ENCODE measurements at regions not wholly inside any gene's neighbourhood (a gene's known extent, or its start where the extent isn't known, plus 50 kb on each side); places are given as distances from the start of the nearest gene placed in this dataset.
A peak's percentile ranks its signal among the peaks of the same experiment; 100 is the strongest.

GRCh38 chr15:70348581-70349344, 251.0 kb upstream of the TLE3 start:
- 78 to 85% methylated on average over 17 of the region's 17 CpGs for WGBS, 2 donors
- no peaks in the 10 kb centered on the region for H3K9me3 ChIP-seq (ENCODE audit: control insufficient read depth, low read length)
- no peaks in the 10 kb centered on the region for H3K27me3 ChIP-seq (ENCODE audit: control insufficient read depth in 1 of 2, insufficient read depth in 2 of 2, low read length in 1 of 2)
- H3K36me3 ChIP-seq (ENCODE audit: control insufficient read depth in 1 of 2, insufficient read depth in 2 of 2, low read length in 1 of 2): no peaks in the 10 kb centered on the region
- peak; percentile 60 for ATAC-seq (ENCODE audit: low FRiP score)
- intact Hi-C loops (cut with DNase I): no loop called here
- DNase-seq: peak; percentile 62 to 78
- no peak overlapping the region for H3K27ac ChIP-seq (ENCODE audit: low read depth in 1 of 2, low read length in 2 of 2)
- no peaks in the 10 kb centered on the region for H3K4me1 ChIP-seq (ENCODE audit: control insufficient read depth in 1 of 2, insufficient read depth in 2 of 2, low read length in 2 of 2)
- H3K4me3 ChIP-seq (ENCODE audit: low read length in 2 of 2): no peak overlapping the region

DNA sequence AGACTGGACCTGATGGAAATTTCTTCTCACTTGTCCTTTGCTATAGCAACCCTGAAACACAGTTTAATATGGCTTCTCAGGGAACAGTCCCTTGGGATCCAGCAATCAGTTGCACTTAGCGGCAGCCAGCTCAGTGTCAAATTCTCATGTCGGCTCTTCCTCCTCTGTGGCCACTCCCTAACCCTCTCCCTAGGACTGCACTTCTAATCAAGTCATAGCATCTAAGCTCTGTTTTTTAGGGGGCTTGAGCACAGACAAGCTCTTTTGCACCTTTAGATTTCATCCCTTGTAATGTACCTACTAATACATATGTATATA, 250.5 kb upstream of the TLE3 start:
- H3K4me3 ChIP-seq (ENCODE audit: low read length in 2 of 2): no peak overlapping the region
- intact Hi-C loops (cut with DNase I): no loop called here
- no peaks in the 10 kb centered on the region for H3K36me3 ChIP-seq (ENCODE audit: control insufficient read depth in 1 of 2, insufficient read depth in 2 of 2, low read length in 1 of 2)
- H3K27ac ChIP-seq (ENCODE audit: low read depth in 1 of 2, low read length in 2 of 2): no peak overlapping the region
- WGBS, 2 donors: 29 to 38% methylated on average over 2 of the region's 2 CpGs
- ATAC-seq (ENCODE audit: low FRiP score) (no peak), DNase-seq (peak in 1 of 2 donors; percentile 25)
- no peaks in the 10 kb centered on the region for H3K9me3 ChIP-seq (ENCODE audit: control insufficient read depth, low read length)
- H3K27me3 ChIP-seq (ENCODE audit: control insufficient read depth in 1 of 2, insufficient read depth in 2 of 2, low read length in 1 of 2): no peaks in the 10 kb centered on the region
- H3K4me1 ChIP-seq (ENCODE audit: control insufficient read depth in 1 of 2, insufficient read depth in 2 of 2, low read length in 2 of 2): no peaks in the 10 kb centered on the region

GRCh38 chr15:70347321-70348225, 249.9 kb upstream of the TLE3 start:
- Histone ChIP-seq H3K36me3 (ENCODE audit: control insufficient read depth in 1 of 2, insufficient read depth in 2 of 2, low read length in 1 of 2) (no peaks in the 10 kb centered on the region), H3K27ac (ENCODE audit: low read depth in 1 of 2, low read length in 2 of 2) (no peak overlapping the region), H3K4me3 (ENCODE audit: low read length in 2 of 2) (no peak overlapping the region), H3K27me3 (ENCODE audit: control insufficient read depth in 1 of 2, insufficient read depth in 2 of 2, low read length in 1 of 2) (no peaks in the 10 kb centered on the region), H3K4me1 (ENCODE audit: control insufficient read depth in 1 of 2, insufficient read depth in 2 of 2, low read length in 2 of 2) (no peaks in the 10 kb centered on the region), H3K9me3 (ENCODE audit: control insufficient read depth, low read length) (no peaks in the 10 kb centered on the region)
- WGBS, 2 donors: 81 to 82% methylated on average over 7 of the region's 7 CpGs
- ATAC-seq (ENCODE audit: low FRiP score): no peak
- intact Hi-C loops (cut with DNase I): no loop called here
- DNase-seq: no peak

DNA sequence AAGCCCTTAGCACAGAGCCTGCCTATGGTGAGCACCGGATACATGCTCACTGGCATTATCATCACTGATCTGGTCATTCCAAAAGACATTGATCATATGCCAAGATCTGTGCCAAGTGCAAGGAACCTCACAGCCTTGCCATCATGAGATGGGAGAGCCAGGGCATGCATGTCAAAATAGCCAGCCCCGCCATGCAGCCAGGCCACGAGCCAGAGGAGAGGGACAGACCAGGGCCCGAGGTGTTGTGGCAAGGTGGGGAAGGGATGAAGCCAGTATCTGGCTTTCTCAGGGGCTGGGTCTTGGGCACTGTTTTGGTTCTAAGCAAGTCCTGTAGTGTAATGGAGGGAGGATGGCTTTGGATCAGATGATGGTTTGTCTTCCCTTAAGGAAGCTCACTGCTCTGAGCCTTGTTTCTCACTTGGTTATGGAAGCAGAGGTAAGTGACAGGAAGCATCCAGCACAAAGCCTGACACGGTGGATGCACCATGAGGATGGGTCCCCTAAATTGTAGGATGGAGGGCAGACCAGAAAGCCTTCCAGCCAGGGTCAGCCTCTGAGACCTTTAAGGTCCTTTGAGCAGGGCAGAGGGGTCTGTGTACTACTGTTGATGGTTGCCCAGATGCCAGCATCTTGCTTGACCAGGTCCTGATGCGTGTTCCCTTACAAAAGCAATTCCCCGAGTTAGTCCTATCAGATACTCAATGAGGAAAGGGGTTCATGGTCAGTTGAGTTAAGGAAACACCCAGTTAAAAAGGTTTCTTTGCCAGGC, 247.7 kb upstream of the TLE3 start:
- Histone ChIP-seq H3K4me1 (ENCODE audit: control insufficient read depth in 1 of 2, insufficient read depth in 2 of 2, low read length in 2 of 2) (no peaks in the 10 kb centered on the region), H3K27me3 (ENCODE audit: control insufficient read depth in 1 of 2, insufficient read depth in 2 of 2, low read length in 1 of 2) (no peaks in the 10 kb centered on the region), H3K9me3 (ENCODE audit: control insufficient read depth, low read length) (no peaks in the 10 kb centered on the region), H3K4me3 (ENCODE audit: low read length in 2 of 2) (no peak overlapping the region), H3K27ac (ENCODE audit: low read depth in 1 of 2, low read length in 2 of 2) (no peak overlapping the region), H3K36me3 (ENCODE audit: control insufficient read depth in 1 of 2, insufficient read depth in 2 of 2, low read length in 1 of 2) (no peaks in the 10 kb centered on the region)
- 92 to 95% methylated on average over 7 of the region's 7 CpGs for WGBS, 2 donors
- ATAC-seq (ENCODE audit: low FRiP score): no peak
- intact Hi-C loops (cut with DNase I): no loop called here
- no peak for DNase-seq

- intact Hi-C loops (cut with DNase I): no loop called here
- H3K4me1 ChIP-seq (ENCODE audit: control insufficient read depth in 1 of 2, insufficient read depth in 2 of 2, low read length in 2 of 2): no peaks in the 10 kb centered on the region
- DNase-seq: peak in 1 of 2 donors; percentile 28
- H3K36me3 ChIP-seq (ENCODE audit: control insufficient read depth in 1 of 2, insufficient read depth in 2 of 2, low read length in 1 of 2): no peaks in the 10 kb centered on the region
- no peak overlapping the region for H3K27ac ChIP-seq (ENCODE audit: low read depth in 1 of 2, low read length in 2 of 2)
- no peaks in the 10 kb centered on the region for H3K9me3 ChIP-seq (ENCODE audit: control insufficient read depth, low read length)
- H3K4me3 ChIP-seq (ENCODE audit: low read length in 2 of 2): no peak overlapping the region
- no peaks in the 10 kb centered on the region for H3K27me3 ChIP-seq (ENCODE audit: control insufficient read depth in 1 of 2, insufficient read depth in 2 of 2, low read length in 1 of 2)
- WGBS, 2 donors: 96 to 98% methylated on average over 3 of the region's 3 CpGs
- ATAC-seq (ENCODE audit: low FRiP score): no peak
These were observed 246.9 kb upstream of the TLE3 start for GRCh38 chr15:70344666-70345065.

DNA sequence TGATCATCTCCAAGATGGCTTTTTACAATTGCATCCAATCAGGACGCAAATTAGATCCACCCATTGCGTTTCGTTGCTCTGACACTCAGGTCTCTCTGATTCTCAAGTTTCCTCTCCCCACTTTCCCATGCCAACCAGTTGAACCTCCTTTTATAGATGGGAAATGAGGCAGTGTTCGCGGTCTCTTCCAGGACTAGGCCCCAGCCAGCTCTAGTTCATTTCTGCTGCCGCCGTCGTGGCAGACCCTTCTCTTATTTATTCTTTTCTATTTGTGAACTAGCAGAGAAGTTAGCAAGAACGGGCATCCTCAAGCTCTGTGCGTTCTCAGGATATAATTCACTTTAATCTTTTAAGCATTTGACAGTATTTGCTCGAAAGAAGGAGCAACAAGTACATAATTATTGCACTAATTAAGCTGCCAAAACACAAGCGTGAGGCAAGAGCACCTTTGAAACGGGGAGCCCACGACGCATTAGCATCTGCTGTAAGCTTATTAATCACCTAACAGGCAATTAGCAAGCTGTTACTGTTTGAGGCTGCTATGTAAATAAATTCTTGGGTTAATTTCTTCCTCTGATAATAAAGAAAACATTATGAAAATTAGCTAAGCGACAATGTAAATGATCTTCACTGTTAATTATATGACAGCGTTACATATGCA, 246.4 kb upstream of the TLE3 start:
- H3K9me3 ChIP-seq (ENCODE audit: control insufficient read depth, low read length): no peaks in the 10 kb centered on the region
- no peaks in the 10 kb centered on the region for H3K27me3 ChIP-seq (ENCODE audit: control insufficient read depth in 1 of 2, insufficient read depth in 2 of 2, low read length in 1 of 2)
- H3K4me3 ChIP-seq (ENCODE audit: low read length in 2 of 2): no peak overlapping the region
- ATAC-seq (ENCODE audit: low FRiP score): no peak
- H3K27ac ChIP-seq (ENCODE audit: low read depth in 1 of 2, low read length in 2 of 2): no peak overlapping the region
- no peaks in the 10 kb centered on the region for H3K4me1 ChIP-seq (ENCODE audit: control insufficient read depth in 1 of 2, insufficient read depth in 2 of 2, low read length in 2 of 2)
- no peaks in the 10 kb centered on the region for H3K36me3 ChIP-seq (ENCODE audit: control insufficient read depth in 1 of 2, insufficient read depth in 2 of 2, low read length in 1 of 2)
- no peak for DNase-seq
- 92 to 94% methylated on average over 17 of the region's 17 CpGs for WGBS, 2 donors
- intact Hi-C loops (cut with DNase I): no loop called here

DNA sequence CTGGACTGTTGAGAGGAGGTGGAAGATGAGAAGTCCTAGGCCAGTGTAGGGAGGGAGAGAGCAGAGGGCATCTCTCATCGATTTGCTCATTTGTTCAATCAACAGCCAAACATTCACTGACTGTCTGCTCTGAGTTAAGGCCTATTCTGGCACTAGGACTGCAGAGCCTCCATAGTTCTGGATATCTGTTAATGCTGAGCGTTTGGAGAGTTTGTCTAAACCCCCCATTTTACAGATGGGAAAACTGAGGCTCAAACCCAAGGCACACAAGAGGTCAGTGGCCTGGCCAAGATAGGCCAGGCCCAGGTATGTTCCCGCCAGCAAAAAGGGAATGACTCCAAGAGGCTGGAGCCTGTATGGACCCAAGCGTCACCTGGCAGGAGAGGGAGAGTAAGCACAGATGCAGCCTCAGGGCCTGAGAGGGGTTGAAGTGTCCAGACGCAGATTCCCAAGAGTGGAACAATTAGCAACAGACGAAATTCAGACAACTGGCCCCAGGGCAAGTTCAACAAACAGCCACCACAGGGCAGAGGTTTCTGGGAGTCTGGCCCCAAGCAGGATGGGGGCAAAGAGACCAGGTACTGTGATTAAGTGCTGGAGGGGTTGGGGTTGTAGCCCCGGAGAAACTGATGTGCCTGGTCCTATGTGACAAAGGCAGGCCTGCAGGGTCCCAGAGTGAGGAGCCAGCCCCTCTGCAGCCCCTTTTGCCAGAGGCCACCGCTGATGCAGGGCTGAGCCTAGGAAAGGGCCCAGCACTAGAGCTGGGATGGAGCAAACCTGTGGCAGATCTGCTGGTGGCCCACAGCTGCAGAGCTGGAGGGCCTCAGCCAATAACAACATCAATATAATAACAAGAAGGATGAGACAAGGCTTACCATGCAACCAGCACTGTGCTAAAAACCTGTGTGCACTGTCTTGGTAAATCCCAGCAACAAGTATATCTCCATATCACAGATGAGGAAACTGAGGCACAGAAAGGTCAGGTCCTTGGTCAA, 245.1 kb upstream of the TLE3 start:
- peak in 1 of 2 donors; percentile 8 for DNase-seq
- Histone ChIP-seq H3K4me3 (ENCODE audit: low read length in 2 of 2) (no peak overlapping the region), H3K4me1 (ENCODE audit: control insufficient read depth in 1 of 2, insufficient read depth in 2 of 2, low read length in 2 of 2) (no peaks in the 10 kb centered on the region), H3K9me3 (ENCODE audit: control insufficient read depth, low read length) (no peaks in the 10 kb centered on the region), H3K36me3 (ENCODE audit: control insufficient read depth in 1 of 2, insufficient read depth in 2 of 2, low read length in 1 of 2) (no peaks in the 10 kb centered on the region), H3K27me3 (ENCODE audit: control insufficient read depth in 1 of 2, insufficient read depth in 2 of 2, low read length in 1 of 2) (no peaks in the 10 kb centered on the region), H3K27ac (ENCODE audit: low read depth in 1 of 2, low read length in 2 of 2) (no peak overlapping the region)
- ATAC-seq (ENCODE audit: low FRiP score): no peak
- WGBS, 2 donors: 95% methylated on average over 8 of the region's 8 CpGs
- intact Hi-C loops (cut with DNase I): no loop called here

Measured in aorta (tissue), 5 donors.